D721Med (cell line): ENCODE measurements at regions not wholly inside any gene's neighbourhood (a gene's known extent, or its start where the extent isn't known, plus 50 kb on each side); places are given as distances from the start of the nearest gene placed in this dataset.

ENCODE experiments used
- DNase-seq: peaks from one replicate; pipeline ENCODE4 v3.0.0; 2011; ENCODE audit warnings: low spot score; ENCODE audit not compliant: insufficient read length
- FAIRE-seq: peaks from 2 replicates; lab custom pipeline; 2011; peaks lifted over from hg19 to GRCh38; lab: Jason Lieb, UNC
- TF ChIP-seq, protein P1 (sequence below): IDR thresholded peaks from 2 replicates; pipeline ENCODE4 v1.5.1; 2012; ENCODE audit warnings: mild to moderate bottlenecking, control low read depth; ENCODE audit not compliant: insufficient read depth; ENCODE audit errors: missing control alignments

DNA sequence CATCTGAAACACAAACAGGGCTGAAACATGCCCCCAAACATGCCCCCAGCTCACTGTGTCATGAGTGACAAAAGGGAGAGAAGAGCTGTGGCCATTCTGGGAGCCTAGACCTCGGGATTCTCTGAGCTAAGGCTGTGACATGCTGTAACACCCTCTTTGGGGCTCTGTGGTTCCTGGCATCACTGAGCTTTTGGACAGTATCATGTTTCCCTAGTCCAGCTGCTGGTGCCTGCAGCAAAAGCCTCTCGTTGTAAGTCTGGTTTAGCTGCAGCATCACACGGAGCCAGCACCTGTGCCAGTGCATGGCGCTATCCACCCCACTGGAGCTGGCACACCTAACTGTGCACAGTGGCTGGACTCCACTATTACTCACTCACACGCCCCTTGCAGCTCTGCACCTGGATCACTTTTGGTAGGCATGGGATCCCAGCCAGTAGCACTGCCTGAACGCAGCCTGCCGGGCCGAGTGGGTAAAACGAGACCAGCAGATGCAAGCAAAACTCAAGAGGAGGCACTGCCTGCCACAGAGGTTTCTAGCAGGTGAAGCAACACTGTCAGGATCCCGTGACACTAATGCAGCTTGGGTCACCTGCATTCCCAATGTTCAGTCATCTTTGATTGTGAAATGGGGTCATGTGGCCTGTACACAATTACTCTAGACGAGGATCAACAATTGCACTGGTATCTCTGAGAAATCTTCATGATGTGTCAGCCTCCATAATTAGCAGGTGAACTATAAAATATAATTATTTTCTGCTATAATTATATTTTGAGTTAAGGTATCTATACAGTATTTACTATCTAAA, 547.2 kb downstream of the ZNF804A start:
- no peak for DNase-seq
- TF ChIP-seq, protein P1, sequence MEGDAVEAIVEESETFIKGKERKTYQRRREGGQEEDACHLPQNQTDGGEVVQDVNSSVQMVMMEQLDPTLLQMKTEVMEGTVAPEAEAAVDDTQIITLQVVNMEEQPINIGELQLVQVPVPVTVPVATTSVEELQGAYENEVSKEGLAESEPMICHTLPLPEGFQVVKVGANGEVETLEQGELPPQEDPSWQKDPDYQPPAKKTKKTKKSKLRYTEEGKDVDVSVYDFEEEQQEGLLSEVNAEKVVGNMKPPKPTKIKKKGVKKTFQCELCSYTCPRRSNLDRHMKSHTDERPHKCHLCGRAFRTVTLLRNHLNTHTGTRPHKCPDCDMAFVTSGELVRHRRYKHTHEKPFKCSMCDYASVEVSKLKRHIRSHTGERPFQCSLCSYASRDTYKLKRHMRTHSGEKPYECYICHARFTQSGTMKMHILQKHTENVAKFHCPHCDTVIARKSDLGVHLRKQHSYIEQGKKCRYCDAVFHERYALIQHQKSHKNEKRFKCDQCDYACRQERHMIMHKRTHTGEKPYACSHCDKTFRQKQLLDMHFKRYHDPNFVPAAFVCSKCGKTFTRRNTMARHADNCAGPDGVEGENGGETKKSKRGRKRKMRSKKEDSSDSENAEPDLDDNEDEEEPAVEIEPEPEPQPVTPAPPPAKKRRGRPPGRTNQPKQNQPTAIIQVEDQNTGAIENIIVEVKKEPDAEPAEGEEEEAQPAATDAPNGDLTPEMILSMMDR: no peak
- FAIRE-seq: no peak

DNA sequence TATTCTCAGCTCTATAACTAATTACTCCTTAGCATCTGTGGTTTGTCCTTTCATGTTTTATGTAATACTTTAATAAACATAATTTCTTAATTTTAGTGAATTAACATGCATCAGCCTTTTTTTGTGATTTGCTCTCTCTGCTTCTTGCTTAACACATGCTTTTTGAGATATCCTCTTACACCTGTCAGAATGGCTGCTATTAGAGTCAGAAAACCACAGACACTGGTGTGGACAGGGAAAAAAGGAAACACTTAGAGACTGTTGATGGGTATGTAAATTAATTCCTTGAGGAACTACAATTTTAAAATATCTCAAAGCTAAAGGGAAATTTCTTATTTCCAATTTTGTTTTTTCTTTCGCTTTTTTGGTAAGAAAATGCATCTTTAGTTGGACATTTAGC, 549.0 kb downstream of the ZNF804A start:
- no peak for FAIRE-seq
- no peak for DNase-seq
- TF ChIP-seq, protein P1: no peak

DNA sequence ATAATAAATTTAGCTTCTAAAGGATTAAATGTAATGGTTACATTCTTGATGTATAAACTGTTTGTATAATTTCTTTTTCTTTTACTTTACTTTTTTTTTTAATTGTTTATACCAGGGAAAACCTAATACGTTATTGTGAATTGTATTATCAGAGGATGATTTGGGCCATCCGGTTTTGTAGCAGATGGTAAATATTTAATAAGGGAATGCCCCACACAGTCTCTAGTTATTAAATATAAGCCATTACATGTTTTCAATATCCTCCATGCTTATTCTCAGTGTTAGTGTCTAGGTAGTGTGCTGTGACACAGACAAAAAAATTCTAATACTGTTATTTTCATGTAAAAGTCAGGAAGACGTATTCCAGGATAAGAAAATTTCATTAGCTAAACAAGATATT, 553.9 kb downstream of the ZNF804A start:
- TF ChIP-seq, protein P1: no peak
- FAIRE-seq: no peak
- DNase-seq: no peak

DNA sequence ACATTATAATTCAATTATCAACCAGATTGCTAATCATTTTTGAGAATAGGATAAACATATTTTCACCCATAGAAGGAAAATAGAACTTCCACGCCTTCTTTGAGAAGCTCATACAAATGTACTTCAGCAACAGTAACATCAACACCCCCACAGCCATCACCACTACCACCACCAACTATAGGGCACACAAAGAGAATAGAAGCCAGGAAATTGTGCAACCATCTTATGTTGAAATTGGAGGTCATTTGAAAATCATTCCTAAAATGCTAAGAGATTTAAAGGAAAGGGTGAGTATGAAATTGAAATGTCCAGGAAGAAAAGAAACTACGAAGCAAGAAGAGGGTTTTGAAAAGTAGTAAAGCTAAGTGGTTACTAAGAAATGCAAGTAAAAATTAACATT, 563.4 kb downstream of the ZNF804A start:
- DNase-seq (no peak), FAIRE-seq (no peak)
- TF ChIP-seq, protein P1: no peak

DNA sequence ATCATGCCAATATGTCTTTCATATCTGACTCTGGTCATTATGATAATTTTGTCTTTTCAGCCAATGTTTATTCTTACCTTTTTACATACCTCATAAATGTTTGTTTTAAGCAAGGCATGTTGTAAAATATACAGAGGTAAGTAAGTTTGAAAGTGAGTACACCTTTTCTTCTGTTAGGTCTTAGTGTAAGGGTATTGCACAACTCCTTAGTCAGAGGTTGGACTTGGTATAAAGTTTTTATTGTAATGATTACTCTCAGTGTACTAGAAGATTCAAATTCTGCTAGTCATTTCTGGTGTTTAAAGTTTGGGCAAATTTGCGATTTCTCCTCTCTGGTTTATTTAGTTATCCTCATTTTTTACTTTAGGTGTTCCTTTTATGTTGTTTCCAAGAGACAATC, 564.3 kb upstream of the FSIP2 start:
- no peak for FAIRE-seq
- TF ChIP-seq, protein P1: no peak
- no peak for DNase-seq

DNA sequence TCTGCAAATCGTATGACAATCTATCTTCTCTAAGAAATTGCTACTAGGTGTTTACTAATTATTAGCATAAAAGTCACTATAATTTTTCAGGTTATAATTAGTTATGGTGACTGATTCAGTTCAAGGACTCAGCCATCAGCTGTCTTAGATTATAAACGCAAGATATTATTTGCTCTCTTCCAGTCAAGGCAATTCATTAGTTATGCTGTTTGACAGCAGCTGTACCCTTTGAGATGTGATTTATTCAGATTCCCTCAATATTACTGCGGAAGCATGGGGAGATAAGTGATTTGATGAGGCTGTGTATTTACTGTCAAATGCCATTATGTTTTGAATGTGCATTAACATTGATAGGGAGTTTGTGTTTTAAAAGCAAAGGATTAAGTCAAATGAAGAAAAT, 558.9 kb upstream of the FSIP2 start:
- no peak for FAIRE-seq
- no peak for DNase-seq
- TF ChIP-seq, protein P1: no peak

DNA sequence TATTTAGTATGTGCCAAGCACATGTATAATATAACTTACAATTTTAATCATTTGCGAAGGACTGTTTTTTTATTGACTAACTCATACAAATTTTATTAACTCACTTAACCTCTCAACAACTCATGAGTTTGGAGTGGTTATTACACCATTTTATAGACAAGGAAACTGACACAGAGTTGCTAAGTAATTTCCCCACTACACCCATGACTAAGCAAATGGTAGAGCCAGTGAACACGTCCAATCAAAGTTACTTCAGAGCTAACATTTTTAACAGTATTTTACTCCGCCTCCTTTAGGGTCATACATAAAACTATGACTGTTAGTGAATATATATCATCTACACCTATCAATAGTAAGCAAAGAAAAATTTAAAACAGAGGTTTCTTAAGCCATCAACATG, 556.7 kb upstream of the FSIP2 start:
- TF ChIP-seq, protein P1: no peak
- no peak for FAIRE-seq

More for the DNA sequence above, 556.7 kb upstream of the FSIP2 start:
- no peak for DNase-seq
